Suprapubic skin (tissue), 4 donors: ENCODE measurements at regions not wholly inside any gene's neighbourhood (a gene's known extent, or its start where the extent isn't known, plus 50 kb on each side); places are given as distances from the start of the nearest gene placed in this dataset.

Experiments
- DNase-seq, 2 donors: peaks; one replicate each; pipeline ENCODE4 v3.0.0-alpha.2; 2019; ENCODE audit warnings: low spot score in 2 of 2
- H3K27ac ChIP-seq: fragments of 200-600 bp; sonication (generic); one replicate; pipeline ENCODE4 v1.5.1; 2019
- H3K27me3 ChIP-seq: fragments of 200-600 bp; sonication (generic); one replicate; pipeline ENCODE4 v1.5.1; 2019
- H3K36me3 ChIP-seq: fragments of 200-600 bp; sonication (generic); one replicate; pipeline ENCODE4 v1.5.1; 2019
- H3K4me1 ChIP-seq: fragments of 200-600 bp; sonication (generic); one replicate; pipeline ENCODE4 v1.5.1; 2019
- H3K4me3 ChIP-seq: fragments of 200-600 bp; sonication (generic); one replicate; pipeline ENCODE4 v1.5.1; 2019; ENCODE audit warnings: mild to moderate bottlenecking
- H3K9me3 ChIP-seq: fragments of 200-600 bp; sonication (generic); one replicate; pipeline ENCODE4 v1.5.1; 2019
- CTCF ChIP-seq, 2 donors: fragments of 200-600 bp in 1 of 2; fragments of 450-650 bp in 1 of 2; sonication (generic) in 1 of 2; IDR thresholded peaks; one replicate each; pipeline ENCODE4 v1.5.1; 2016 to 2019; ENCODE audit warnings: antibody characterized with exemption in 2 of 2, mild to moderate bottlenecking in 1 of 2, moderate library complexity in 1 of 2
- EP300 ChIP-seq: sonication (generic); formaldehyde crosslinking; IDR thresholded peaks from one replicate; pipeline ENCODE4 v1.6.1; 2017; ENCODE audit warnings: antibody characterized with exemption
- POLR2A ChIP-seq, 2 donors: fragments of 450-650 bp; IDR thresholded peaks; one replicate each; pipeline ENCODE4 v1.6.1; 2017; ENCODE audit warnings: antibody characterized with exemption in 2 of 2, mild to moderate bottlenecking in 2 of 2, moderate library complexity in 2 of 2
- POLR2AphosphoS5 ChIP-seq, 3 donors: sonication (generic); formaldehyde crosslinking; IDR thresholded peaks; one replicate each; pipeline ENCODE4 v1.6.1; 2017; ENCODE audit warnings: antibody characterized with exemption in 3 of 3
- WGBS: methylation state at CpG from one replicate; pipeline ENCODE4 v1.1.5; 2018; 5-methylcytosine and 5-hydroxymethylcytosine counted together

GRCh38 chr10:55374060-55374459 is 573.0 kb upstream of the PCDH15 start:
- Histone ChIP-seq H3K27ac (no peak overlapping the region), H3K9me3 (no peaks in the 10 kb centered on the region), H3K4me3 (no peak overlapping the region), H3K27me3 (no peaks in the 10 kb centered on the region), H3K4me1 (no peaks in the 10 kb centered on the region), H3K36me3 (no peaks in the 10 kb centered on the region)
- DNase-seq = no peak
- no peak for TF ChIP-seq CTCF (IDR thresholded peaks at IDR 0.05)
- TF ChIP-seq EP300 = no peak
- no peak for TF ChIP-seq POLR2A (IDR thresholded peaks at IDR 0.05)
- no peak for TF ChIP-seq POLR2AphosphoS5 (IDR thresholded peaks at IDR 0.05)

DNA sequence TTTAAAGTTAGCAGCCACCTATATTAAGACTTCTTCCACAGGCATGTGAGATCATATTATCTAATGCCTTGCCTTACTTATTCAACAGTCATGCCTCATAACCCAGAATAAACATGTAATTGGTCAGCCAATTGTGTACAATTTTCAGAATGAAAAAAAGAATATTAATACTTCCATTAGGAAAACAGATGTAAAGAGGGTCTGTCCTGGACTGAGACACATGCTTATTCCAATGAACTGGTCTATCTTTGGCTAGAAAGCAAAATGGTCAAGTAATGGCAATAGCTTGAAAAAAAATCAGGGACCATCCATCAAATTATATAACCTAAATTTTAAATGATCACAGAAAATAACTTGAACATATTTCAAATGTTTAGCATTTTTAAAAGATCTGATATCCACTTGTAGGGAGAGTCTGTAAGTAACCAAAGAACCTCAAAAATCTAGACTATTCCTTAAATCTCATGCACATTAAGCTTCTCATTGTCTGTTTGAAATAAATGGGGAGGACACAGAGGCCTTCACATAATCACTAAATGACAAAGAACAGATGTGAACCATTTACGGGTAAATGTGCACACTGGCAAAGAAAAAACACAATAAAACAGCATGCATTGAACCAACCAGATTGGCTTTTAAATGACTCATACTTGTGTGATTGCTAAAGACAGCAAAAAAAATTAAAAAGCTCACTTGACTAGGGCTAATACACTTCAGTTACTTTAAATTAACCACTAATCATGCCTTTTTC is 568.8 kb upstream of the PCDH15 start:
- TF ChIP-seq POLR2AphosphoS5 (IDR thresholded peaks at IDR 0.05) (no peak), EP300 (no peak), CTCF (IDR thresholded peaks at IDR 0.05) (no peak), POLR2A (IDR thresholded peaks at IDR 0.05) (no peak)
- no peaks in the 10 kb centered on the region for H3K36me3 ChIP-seq
- no peaks in the 10 kb centered on the region for H3K27me3 ChIP-seq
- no peak for DNase-seq
- H3K4me1 ChIP-seq = no peaks in the 10 kb centered on the region
- H3K4me3 ChIP-seq = no peak overlapping the region
- H3K27ac ChIP-seq = no peak overlapping the region
- no peaks in the 10 kb centered on the region for H3K9me3 ChIP-seq
- 38% methylated on average over 1 of the region's 1 CpG for WGBS

DNA sequence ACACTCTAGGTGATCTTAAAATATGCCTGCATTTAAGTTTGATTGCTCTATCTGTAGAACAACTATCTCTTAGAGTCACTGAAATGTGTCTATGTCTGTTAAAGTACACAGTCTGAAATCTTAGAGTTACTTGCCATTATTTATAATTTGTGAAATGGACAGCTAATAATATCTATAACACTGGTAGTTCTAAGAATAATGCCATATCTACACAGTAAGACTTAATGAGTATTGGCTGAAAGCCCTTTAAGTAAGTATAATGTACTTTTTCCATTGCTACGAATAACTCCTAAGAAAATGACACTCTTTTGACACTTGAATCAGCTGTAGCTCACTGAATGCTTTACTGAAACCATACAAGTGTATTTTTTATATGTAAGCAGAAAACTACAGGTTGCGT is 567.4 kb upstream of the PCDH15 start:
- 72% methylated on average over 2 of the region's 2 CpGs for whole genome bisulfite sequencing
- DNase-seq = no peak
- Histone ChIP-seq H3K36me3 (no peaks in the 10 kb centered on the region), H3K27me3 (no peaks in the 10 kb centered on the region), H3K27ac (no peak overlapping the region), H3K9me3 (no peaks in the 10 kb centered on the region), H3K4me3 (no peak overlapping the region), H3K4me1 (no peaks in the 10 kb centered on the region)
- TF ChIP-seq POLR2A (IDR thresholded peaks at IDR 0.05) (no peak), POLR2AphosphoS5 (IDR thresholded peaks at IDR 0.05) (no peak), EP300 (no peak), CTCF (IDR thresholded peaks at IDR 0.05) (no peak)

- no peaks in the 10 kb centered on the region for H3K4me1 ChIP-seq
- no peak for TF ChIP-seq CTCF (IDR thresholded peaks at IDR 0.05)
- TF ChIP-seq POLR2A (IDR thresholded peaks at IDR 0.05) = no peak
- no peak for TF ChIP-seq EP300
- TF ChIP-seq POLR2AphosphoS5 (IDR thresholded peaks at IDR 0.05) = no peak
- no peak for DNase-seq
- no peak overlapping the region for H3K4me3 ChIP-seq
- H3K27ac ChIP-seq = no peak overlapping the region
- no peaks in the 10 kb centered on the region for H3K36me3 ChIP-seq
- no peaks in the 10 kb centered on the region for H3K9me3 ChIP-seq
- no peaks in the 10 kb centered on the region for H3K27me3 ChIP-seq
Observed at GRCh38 chr10:55367555-55367954, 566.5 kb upstream of the PCDH15 start.

DNA sequence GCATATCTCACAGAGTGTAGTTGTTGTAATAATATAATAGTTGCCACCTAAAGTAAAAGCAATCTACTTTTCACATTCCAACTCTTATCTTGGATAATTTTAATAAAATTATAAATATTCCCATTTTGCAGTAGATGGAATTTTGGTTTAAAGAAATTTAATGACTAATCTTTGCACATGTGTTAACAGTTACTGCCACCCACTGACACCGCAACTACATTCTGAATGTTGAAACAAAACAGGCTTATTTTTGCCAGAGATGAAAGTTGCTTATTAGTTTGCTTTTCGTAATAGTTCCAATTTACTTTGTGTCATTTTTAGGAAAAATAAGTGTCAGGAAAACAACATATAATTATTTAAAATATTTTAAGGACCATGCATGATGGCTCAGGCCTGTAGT is 557.5 kb upstream of the PCDH15 start:
- Histone ChIP-seq H3K27me3 (no peaks in the 10 kb centered on the region), H3K36me3 (no peaks in the 10 kb centered on the region), H3K4me1 (no peaks in the 10 kb centered on the region), H3K27ac (no peak overlapping the region), H3K9me3 (no peaks in the 10 kb centered on the region), H3K4me3 (no peak overlapping the region)
- TF ChIP-seq EP300 = no peak
- no peak for TF ChIP-seq CTCF (IDR thresholded peaks at IDR 0.05)
- TF ChIP-seq POLR2AphosphoS5 (IDR thresholded peaks at IDR 0.05) = no peak
- no peak for TF ChIP-seq POLR2A (IDR thresholded peaks at IDR 0.05)
- DNase-seq = no peak
- 65% methylated on average over 2 of the region's 2 CpGs for WGBS
